Lower leg skin (tissue), 4 donors: ENCODE measurements at regions not wholly inside any gene's neighbourhood (a gene's known extent, or its start where the extent isn't known, plus 50 kb on each side); places are given as distances from the start of the nearest gene placed in this dataset.

ENCODE experiments used
- DNase-seq, 2 donors: peaks; one replicate each; pipeline ENCODE4 v3.0.0-alpha.2; 2019; ENCODE audit warnings: low spot score in 2 of 2
- H3K4me3 ChIP-seq: fragments of 200-600 bp; sonication (generic); 2 replicates; pipeline ENCODE4 v1.5.1; 2017; ENCODE audit warnings: mild to moderate bottlenecking, low read depth; ENCODE audit not compliant: poor library complexity, severe bottlenecking
- CTCF ChIP-seq, 3 donors: fragments of 450-650 bp; IDR thresholded peaks; one replicate each; pipeline ENCODE4 v1.5.1; 2016; ENCODE audit warnings: antibody characterized with exemption in 3 of 3, mild to moderate bottlenecking in 3 of 3, moderate library complexity in 2 of 3
- POLR2A ChIP-seq, 2 donors: fragments of 450-650 bp; IDR thresholded peaks; one replicate each; pipeline ENCODE4 v1.6.1; 2016 to 2017; ENCODE audit warnings: antibody characterized with exemption in 2 of 2, mild to moderate bottlenecking in 1 of 2, moderate library complexity in 1 of 2
- WGBS, 2 donors: methylation state at CpG; one replicate each; pipeline ENCODE4 v1.1.5; 2018; 5-methylcytosine and 5-hydroxymethylcytosine counted together
- intact Hi-C: fragments of 100-400 bp; cut with DNase I; formaldehyde crosslinking; loops from one replicate; pipeline ENCODE4 v1.15.0; 2023; ENCODE audit warnings: low total_unique reads

GRCh38 chr6:144586986-144587385 is 301.9 kb downstream of the UTRN start:
- WGBS, 2 donors, result 81 to 82% methylated on average over 3 of the region's 3 CpGs
- no peak overlapping the region for H3K4me3 ChIP-seq
- intact Hi-C loops, result no loop called here
- no peak for DNase-seq
- TF ChIP-seq POLR2A (IDR thresholded peaks at IDR 0.05) (no peak), CTCF (IDR thresholded peaks at IDR 0.05) (no peak)

GRCh38 chr6:144588697-144589325 is 303.7 kb downstream of the UTRN start:
- intact Hi-C loops, result no loop called here
- H3K4me3 ChIP-seq, result no peak overlapping the region
- DNase-seq, result no peak
- WGBS, 2 donors, result 62 to 69% methylated on average over 1 of the region's 1 CpG
- TF ChIP-seq POLR2A (IDR thresholded peaks at IDR 0.05), result no peak
- TF ChIP-seq CTCF (IDR thresholded peaks at IDR 0.05), result no peak

- intact Hi-C loops, result no loop called here
- 76% methylated on average over 4 of the region's 4 CpGs for WGBS, 2 donors
- TF ChIP-seq CTCF (IDR thresholded peaks at IDR 0.05) (no peak), POLR2A (IDR thresholded peaks at IDR 0.05) (no peak)
- DNase-seq, result no peak
- H3K4me3 ChIP-seq, result no peak overlapping the region
Measured at GRCh38 chr6:144590532-144590931, 305.4 kb downstream of the UTRN start.

GRCh38 chr6:144593392-144593791 is 308.3 kb downstream of the UTRN start:
- no peak for DNase-seq
- 90% methylated on average over 1 of the region's 1 CpG for WGBS, 2 donors
- intact Hi-C loops, result no loop called here
- H3K4me3 ChIP-seq, result no peak overlapping the region
- TF ChIP-seq POLR2A (IDR thresholded peaks at IDR 0.05) (no peak), CTCF (IDR thresholded peaks at IDR 0.05) (no peak)

- intact Hi-C loops, result no loop called here
- DNase-seq, result no peak
- WGBS, 2 donors, result 71 to 91% methylated on average over 1 of the region's 1 CpG
- no peak for TF ChIP-seq CTCF (IDR thresholded peaks at IDR 0.05)
- no peak for TF ChIP-seq POLR2A (IDR thresholded peaks at IDR 0.05)
- H3K4me3 ChIP-seq, result no peak overlapping the region
Measured at GRCh38 chr6:144594585-144594984, 309.4 kb downstream of the UTRN start.

GRCh38 chr6:144595266-144595665 is 310.1 kb downstream of the UTRN start:
- DNase-seq, result no peak
- intact Hi-C loops, result no loop called here
- TF ChIP-seq CTCF (IDR thresholded peaks at IDR 0.05), result no peak
- no peak for TF ChIP-seq POLR2A (IDR thresholded peaks at IDR 0.05)
- H3K4me3 ChIP-seq, result no peak overlapping the region
- 80 to 97% methylated on average over 3 of the region's 3 CpGs for WGBS, 2 donors
